Karpas-422 (cell line): ENCODE measurements at regions not wholly inside any gene's neighbourhood (a gene's known extent, or its start where the extent isn't known, plus 50 kb on each side); places are given as distances from the start of the nearest gene placed in this dataset.

Source experiments
- DNase-seq: peaks from one replicate; pipeline ENCODE4 v3.0.0-alpha.2; 2015
- H2AFZ ChIP-seq: fragments of 200-600 bp; sonication (generic); 2 replicates; pipeline ENCODE4 v1.6.1; 2014; ENCODE audit warnings: antibody characterized with exemption, low read length, mixed read lengths
- H3K27ac ChIP-seq: fragments of 200-600 bp; sonication (generic); 2 replicates; pipeline ENCODE4 v1.5.1; 2014; ENCODE audit warnings: mild to moderate bottlenecking, low read length, moderate library complexity
- H3K27me3 ChIP-seq: fragments of 200-600 bp; sonication (generic); 2 replicates; pipeline ENCODE4 v1.6.1; 2014; ENCODE audit warnings: low read length, mixed read lengths
- H3K36me3 ChIP-seq: fragments of 200-600 bp; sonication (generic); 2 replicates; pipeline ENCODE4 v1.6.1; 2014; ENCODE audit warnings: low read length, mixed read lengths; ENCODE audit not compliant: insufficient read depth
- H3K4me1 ChIP-seq: fragments of 200-600 bp; sonication (generic); 2 replicates; pipeline ENCODE4 v1.6.1; 2014; ENCODE audit warnings: mild to moderate bottlenecking, low read length, mixed read lengths
- H3K4me2 ChIP-seq: fragments of 200-600 bp; sonication (generic); 2 replicates; pipeline ENCODE4 v1.6.1; 2014; ENCODE audit warnings: low read length, low read depth, mild to moderate bottlenecking; ENCODE audit not compliant: poor library complexity, severe bottlenecking
- H3K4me3 ChIP-seq: fragments of 200-600 bp; sonication (generic); 2 replicates; pipeline ENCODE4 v1.5.1; 2014; ENCODE audit warnings: mild to moderate bottlenecking, antibody characterized with exemption, low read length, mixed read lengths
- H3K79me2 ChIP-seq: fragments of 200-600 bp; sonication (generic); 2 replicates; pipeline ENCODE4 v1.6.1; 2014; ENCODE audit warnings: mild to moderate bottlenecking, low read length, mixed read lengths
- H3K9ac ChIP-seq: fragments of 200-600 bp; sonication (generic); 2 replicates; pipeline ENCODE4 v1.6.0; 2014; ENCODE audit warnings: low read length
- H3K9me2 ChIP-seq: fragments of 200-600 bp; sonication (generic), shearing (Covaris generic); replicated peaks from 2 replicates; pipeline ENCODE4 v1.6.0; 2014; ENCODE audit warnings: mild to moderate bottlenecking, low read length, moderate library complexity; ENCODE audit not compliant: insufficient read depth
- H3K9me3 ChIP-seq: fragments of 300-700, 200-600 bp; sonication (generic); 2 replicates; pipeline ENCODE4 v1.6.1; 2014; ENCODE audit warnings: low read length, mixed read lengths
- H4K20me1 ChIP-seq: fragments of 200-600 bp; sonication (generic); 2 replicates; pipeline ENCODE4 v1.6.1; 2014; ENCODE audit warnings: mild to moderate bottlenecking, antibody characterized with exemption, low read length, low read depth; ENCODE audit not compliant: insufficient read depth

GRCh38 chr5:167886196-167886595 lies 405.2 kb upstream of the WWC1 start:
- H3K9me2 ChIP-seq = no peaks in the 10 kb centered on the region
- H3K9me3 ChIP-seq = no peaks in the 10 kb centered on the region
- no peak overlapping the region for H3K4me3 ChIP-seq
- DNase-seq = no peak
- H2AFZ ChIP-seq = no peak overlapping the region
- H3K9ac ChIP-seq = no peak overlapping the region
- no peaks in the 10 kb centered on the region for H3K27me3 ChIP-seq
- no peak overlapping the region for H3K4me2 ChIP-seq
- H3K4me1 ChIP-seq = no peaks in the 10 kb centered on the region
- no peaks in the 10 kb centered on the region for H3K36me3 ChIP-seq
- no peaks in the 10 kb centered on the region for H4K20me1 ChIP-seq
- H3K79me2 ChIP-seq = no peaks in the 10 kb centered on the region
- no peak overlapping the region for H3K27ac ChIP-seq

GRCh38 chr5:167888393-167888792 lies 403.1 kb upstream of the WWC1 start:
- DNase-seq = no peak
- H3K9me2 ChIP-seq = no peaks in the 10 kb centered on the region
- H3K9ac ChIP-seq = no peak overlapping the region
- no peaks in the 10 kb centered on the region for H3K79me2 ChIP-seq
- no peaks in the 10 kb centered on the region for H3K36me3 ChIP-seq
- H3K4me3 ChIP-seq = no peak overlapping the region
- H4K20me1 ChIP-seq = no peaks in the 10 kb centered on the region
- no peak overlapping the region for H3K4me2 ChIP-seq
- H3K27me3 ChIP-seq = no peaks in the 10 kb centered on the region
- H3K9me3 ChIP-seq = no peaks in the 10 kb centered on the region
- no peaks in the 10 kb centered on the region for H3K4me1 ChIP-seq
- H2AFZ ChIP-seq = no peak overlapping the region
- H3K27ac ChIP-seq = no peak overlapping the region

GRCh38 chr5:167889276-167889675 lies 402.2 kb upstream of the WWC1 start:
- no peak overlapping the region for H3K9ac ChIP-seq
- H3K4me3 ChIP-seq = no peak overlapping the region
- H3K36me3 ChIP-seq = no peaks in the 10 kb centered on the region
- no peaks in the 10 kb centered on the region for H3K27me3 ChIP-seq
- H3K79me2 ChIP-seq = no peaks in the 10 kb centered on the region
- DNase-seq = no peak
- no peaks in the 10 kb centered on the region for H3K9me3 ChIP-seq
- no peaks in the 10 kb centered on the region for H3K9me2 ChIP-seq
- no peak overlapping the region for H3K27ac ChIP-seq
- no peaks in the 10 kb centered on the region for H4K20me1 ChIP-seq
- no peaks in the 10 kb centered on the region for H3K4me1 ChIP-seq
- no peak overlapping the region for H2AFZ ChIP-seq
- H3K4me2 ChIP-seq = no peak overlapping the region

- no peak overlapping the region for H3K9ac ChIP-seq
- no peaks in the 10 kb centered on the region for H4K20me1 ChIP-seq
- H3K36me3 ChIP-seq = no peaks in the 10 kb centered on the region
- no peak overlapping the region for H3K27ac ChIP-seq
- no peaks in the 10 kb centered on the region for H3K9me3 ChIP-seq
- H3K4me3 ChIP-seq = no peak overlapping the region
- H2AFZ ChIP-seq = no peak overlapping the region
- no peaks in the 10 kb centered on the region for H3K79me2 ChIP-seq
- no peaks in the 10 kb centered on the region for H3K9me2 ChIP-seq
- no peak for DNase-seq
- H3K4me1 ChIP-seq = no peaks in the 10 kb centered on the region
- no peaks in the 10 kb centered on the region for H3K27me3 ChIP-seq
- H3K4me2 ChIP-seq = no peak overlapping the region
Observed at GRCh38 chr5:167892352-167893115, 398.9 kb upstream of the WWC1 start.

DNA sequence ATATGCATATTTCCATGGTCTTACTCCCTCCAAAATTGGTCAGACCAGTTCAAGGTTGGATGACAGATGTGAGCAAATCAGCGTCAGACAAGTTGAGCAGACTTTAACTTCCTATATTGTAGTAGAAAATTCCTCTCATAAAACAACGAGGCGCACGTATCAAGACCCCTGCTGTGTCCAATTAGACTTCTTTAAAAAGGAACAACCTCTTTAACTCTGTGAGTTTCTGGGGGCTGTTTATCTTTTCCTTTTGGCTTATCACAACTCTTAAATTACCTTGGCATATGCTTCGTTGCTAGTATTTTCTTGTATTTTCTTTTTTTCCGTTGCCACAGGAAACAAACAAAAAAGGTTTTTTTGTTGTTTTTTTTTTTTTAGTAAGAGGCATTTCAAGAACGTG lies 398.2 kb upstream of the WWC1 start:
- no peaks in the 10 kb centered on the region for H3K79me2 ChIP-seq
- H2AFZ ChIP-seq = no peak overlapping the region
- no peak overlapping the region for H3K9ac ChIP-seq
- H3K27me3 ChIP-seq = no peaks in the 10 kb centered on the region
- DNase-seq = no peak
- no peaks in the 10 kb centered on the region for H3K36me3 ChIP-seq
- H3K4me1 ChIP-seq = no peaks in the 10 kb centered on the region
- H3K9me3 ChIP-seq = no peaks in the 10 kb centered on the region
- no peaks in the 10 kb centered on the region for H4K20me1 ChIP-seq
- no peak overlapping the region for H3K27ac ChIP-seq
- no peaks in the 10 kb centered on the region for H3K9me2 ChIP-seq
- no peak overlapping the region for H3K4me3 ChIP-seq
- H3K4me2 ChIP-seq = no peak overlapping the region

- no peak overlapping the region for H3K27ac ChIP-seq
- no peaks in the 10 kb centered on the region for H3K9me2 ChIP-seq
- no peak overlapping the region for H3K9ac ChIP-seq
- DNase-seq = no peak
- H3K79me2 ChIP-seq = no peaks in the 10 kb centered on the region
- no peak overlapping the region for H2AFZ ChIP-seq
- no peaks in the 10 kb centered on the region for H4K20me1 ChIP-seq
- no peaks in the 10 kb centered on the region for H3K9me3 ChIP-seq
- no peaks in the 10 kb centered on the region for H3K4me1 ChIP-seq
- H3K36me3 ChIP-seq = no peaks in the 10 kb centered on the region
- no peak overlapping the region for H3K4me2 ChIP-seq
- no peak overlapping the region for H3K4me3 ChIP-seq
- H3K27me3 ChIP-seq = no peaks in the 10 kb centered on the region
Observed at GRCh38 chr5:167894631-167895472, 396.6 kb upstream of the WWC1 start.

GRCh38 chr5:167895899-167896659 lies 395.4 kb upstream of the WWC1 start:
- Histone ChIP-seq H4K20me1 (no peaks in the 10 kb centered on the region), H3K4me3 (no peak overlapping the region), H3K27me3 (no peaks in the 10 kb centered on the region), H3K4me1 (no peaks in the 10 kb centered on the region), H3K27ac (no peak overlapping the region), H3K4me2 (no peak overlapping the region), H3K9me3 (no peaks in the 10 kb centered on the region), H3K79me2 (no peaks in the 10 kb centered on the region), H3K9ac (no peak overlapping the region), H3K9me2 (no peaks in the 10 kb centered on the region), H2AFZ (no peak overlapping the region), H3K36me3 (no peaks in the 10 kb centered on the region)
- no peak for DNase-seq

DNA sequence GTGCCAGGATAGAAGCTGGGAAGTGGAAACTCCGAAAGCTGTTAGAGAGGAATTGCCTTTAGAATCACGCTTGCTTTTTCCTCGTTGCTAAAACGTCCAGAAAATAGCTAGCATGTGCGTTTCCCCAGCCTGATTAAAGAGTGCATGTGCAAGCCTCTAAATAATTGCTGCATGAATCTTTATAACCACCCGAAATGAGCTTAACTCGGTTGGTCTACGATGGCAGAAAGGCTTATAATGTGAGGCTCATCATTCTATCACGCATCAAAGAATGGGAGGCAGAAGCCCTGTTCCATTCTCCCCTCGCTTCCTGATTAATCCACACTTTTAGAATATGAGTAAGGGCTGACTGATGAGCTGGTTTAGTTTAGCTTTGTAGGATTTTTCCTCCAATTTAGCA lies 394.6 kb upstream of the WWC1 start:
- no peaks in the 10 kb centered on the region for H3K4me1 ChIP-seq
- H3K27ac ChIP-seq = no peak overlapping the region
- H3K4me2 ChIP-seq = no peak overlapping the region
- H3K27me3 ChIP-seq = no peaks in the 10 kb centered on the region
- H3K9me3 ChIP-seq = no peaks in the 10 kb centered on the region
- H3K36me3 ChIP-seq = no peaks in the 10 kb centered on the region
- H2AFZ ChIP-seq = no peak overlapping the region
- no peak overlapping the region for H3K9ac ChIP-seq
- no peaks in the 10 kb centered on the region for H4K20me1 ChIP-seq
- H3K9me2 ChIP-seq = no peaks in the 10 kb centered on the region
- no peak for DNase-seq
- H3K79me2 ChIP-seq = no peaks in the 10 kb centered on the region
- H3K4me3 ChIP-seq = no peak overlapping the region
